GM12872 (cell line): ENCODE measurements at regions not wholly inside any gene's neighbourhood (a gene's known extent, or its start where the extent isn't known, plus 50 kb on each side); places are given as distances from the start of the nearest gene placed in this dataset.

Experiments
- CTCF ChIP-seq: IDR thresholded peaks from 3 replicates; pipeline ENCODE4 v1.5.1; 2011; ENCODE audit warnings: low read depth, mild to moderate bottlenecking, low read length, moderate library complexity; ENCODE audit not compliant: insufficient read depth

- TF ChIP-seq CTCF = no peak
Measured at GRCh38 chr4:175033162-175033561, 115.0 kb downstream of the ADAM29 start.

DNA sequence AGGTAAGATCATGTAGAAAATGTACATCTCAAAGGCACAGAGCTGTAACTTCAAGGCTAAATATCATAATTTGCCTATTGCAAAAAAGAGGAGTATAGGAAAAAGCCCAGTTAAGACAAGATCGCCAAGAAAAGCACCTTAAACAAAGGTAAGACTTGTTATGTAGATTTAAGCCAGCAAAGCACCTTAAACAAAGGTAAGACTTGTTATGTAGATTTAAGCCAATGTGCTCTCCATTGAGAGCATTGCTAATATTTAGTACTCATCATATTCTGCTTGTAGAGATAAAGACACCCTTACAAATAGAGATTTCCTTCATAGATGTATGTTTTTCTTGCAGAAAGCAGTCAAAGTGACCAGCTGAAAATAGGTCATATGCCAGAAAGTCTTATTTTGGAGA lies 115.8 kb downstream of the ADAM29 start:
- TF ChIP-seq CTCF = no peak

DNA sequence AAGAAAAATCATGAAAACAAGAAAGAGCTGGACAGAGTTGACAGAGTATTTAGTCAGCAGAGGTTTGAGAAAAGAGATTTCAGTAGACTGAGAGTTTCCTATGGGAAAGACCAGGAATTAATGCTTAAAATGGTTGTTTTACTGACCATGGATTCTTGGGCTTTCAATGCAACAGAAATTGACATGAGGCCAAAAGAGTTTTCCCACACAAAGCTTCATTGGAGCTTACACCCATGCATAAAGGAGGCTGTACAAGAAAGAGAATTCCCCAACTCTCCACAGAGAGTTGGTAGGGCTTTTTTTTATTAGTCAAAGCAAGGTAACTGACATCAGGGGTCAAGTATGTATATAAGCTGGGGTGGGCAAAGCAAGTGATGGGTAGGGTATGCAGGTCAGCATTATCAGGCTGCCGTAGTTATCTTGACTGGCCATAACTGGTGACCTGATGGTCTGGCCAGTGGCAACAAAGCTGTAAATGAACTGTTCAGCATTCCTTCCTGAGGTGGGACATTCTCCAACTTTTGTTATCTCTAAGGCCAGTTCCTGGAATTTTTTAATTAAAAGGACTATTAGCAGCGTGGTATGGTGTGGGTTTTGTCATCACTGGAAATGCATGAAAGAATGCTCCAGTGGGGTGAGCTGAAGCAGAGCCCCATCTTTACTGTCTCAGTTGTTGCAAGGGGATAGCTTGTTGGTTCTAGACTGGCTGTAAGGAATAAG lies 117.0 kb downstream of the ADAM29 start:
- no peak for TF ChIP-seq CTCF

- TF ChIP-seq CTCF = no peak
Measured at GRCh38 chr4:175035905-175036304, 117.7 kb downstream of the ADAM29 start.

- no peak for TF ChIP-seq CTCF
Measured at GRCh38 chr4:175048111-175048784, 130.1 kb downstream of the ADAM29 start.

DNA sequence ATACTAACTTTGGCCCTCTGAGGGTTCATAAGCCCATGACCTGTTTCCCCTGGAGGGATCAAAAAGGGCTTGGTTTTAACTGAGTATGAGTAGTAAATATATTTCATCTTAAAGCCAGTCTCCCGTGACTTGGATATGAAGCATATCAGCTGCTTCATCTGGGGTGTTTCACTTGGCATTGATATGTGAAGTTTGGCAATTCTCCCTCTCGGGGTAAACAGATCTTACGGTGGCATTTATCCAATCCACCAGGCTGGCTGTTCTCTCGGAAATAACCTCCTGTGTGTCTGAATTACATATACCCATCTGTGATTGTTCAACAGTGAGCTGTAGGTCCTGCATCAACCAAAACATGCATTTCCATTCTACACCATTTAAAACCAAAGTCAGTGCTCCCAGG lies 130.7 kb downstream of the ADAM29 start:
- TF ChIP-seq CTCF = no peak

- TF ChIP-seq CTCF = no peak
Measured at GRCh38 chr4:175051974-175052373, 133.8 kb downstream of the ADAM29 start.
